Mesenteric fat pad (tissue), 1 donor: ENCODE measurements at regions not wholly inside any gene's neighbourhood (a gene's known extent, or its start where the extent isn't known, plus 50 kb on each side); places are given as distances from the start of the nearest gene placed in this dataset.

Source experiments
- DNase-seq: peaks from one replicate; pipeline ENCODE4 v3.0.0-alpha.2; 2020; ENCODE audit warnings: low spot score
- donor health status: DM: yes; HTN: yes; CAD: no.

DNA sequence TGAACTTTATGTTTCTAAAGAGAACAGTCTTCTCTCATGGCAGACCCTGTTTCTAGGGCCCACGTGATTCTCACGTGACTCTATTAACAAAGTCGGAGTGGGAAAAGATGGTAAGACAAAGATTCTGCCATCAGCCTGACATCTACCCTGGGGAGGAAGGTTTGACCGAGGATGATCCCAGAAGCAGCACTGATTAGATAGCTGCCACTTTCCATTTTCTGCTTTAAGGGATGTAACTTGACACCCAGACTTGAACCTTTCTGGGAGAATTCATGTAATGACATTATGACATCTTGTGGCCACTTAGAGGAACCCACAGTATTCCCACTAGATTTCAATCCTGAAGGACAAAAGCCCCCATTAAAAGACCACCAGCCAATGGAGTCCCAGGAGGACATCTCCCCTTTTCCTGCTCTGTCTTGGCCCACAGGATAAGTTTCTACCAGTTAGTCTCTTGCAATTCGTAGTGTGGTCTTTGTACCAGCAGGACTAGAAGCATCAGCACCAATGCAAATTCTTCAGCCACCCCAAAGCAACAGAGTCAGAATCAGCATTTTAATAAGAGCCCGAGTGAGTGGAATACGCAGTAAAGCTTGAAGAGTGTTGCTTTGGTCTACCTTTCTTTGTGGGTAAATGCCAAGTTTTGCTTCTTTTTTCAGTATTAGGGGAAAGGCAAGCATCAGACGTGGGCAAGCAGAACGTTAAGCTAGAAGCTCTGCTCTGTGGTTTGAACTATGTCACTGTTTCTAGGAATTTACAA, 480.5 kb upstream of the PROK2 start:
- no peak for DNase-seq

- DNase-seq: no peak
Measured at GRCh38 chr3:72263223-72263990, 478.5 kb upstream of the PROK2 start.

DNA sequence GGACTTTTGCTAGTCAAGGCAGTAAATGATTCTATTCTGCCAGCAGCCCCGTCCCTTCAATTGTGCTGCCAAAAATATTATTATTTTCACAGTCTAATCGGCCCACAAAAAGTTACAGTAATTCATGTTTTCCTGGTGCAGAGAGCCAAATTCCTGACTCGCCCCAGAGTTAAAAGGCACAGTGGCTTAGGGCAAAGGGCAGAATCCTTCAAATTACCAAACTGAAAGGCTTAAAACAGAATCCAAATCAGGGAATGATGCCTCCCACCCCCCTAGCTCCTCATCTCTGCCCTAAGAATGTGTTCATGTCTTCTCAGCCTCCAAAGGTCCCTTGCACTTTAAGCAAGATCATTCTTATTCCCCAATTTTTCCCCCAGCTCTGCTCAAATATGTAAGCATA, 477.8 kb upstream of the PROK2 start:
- DNase-seq: no peak

DNA sequence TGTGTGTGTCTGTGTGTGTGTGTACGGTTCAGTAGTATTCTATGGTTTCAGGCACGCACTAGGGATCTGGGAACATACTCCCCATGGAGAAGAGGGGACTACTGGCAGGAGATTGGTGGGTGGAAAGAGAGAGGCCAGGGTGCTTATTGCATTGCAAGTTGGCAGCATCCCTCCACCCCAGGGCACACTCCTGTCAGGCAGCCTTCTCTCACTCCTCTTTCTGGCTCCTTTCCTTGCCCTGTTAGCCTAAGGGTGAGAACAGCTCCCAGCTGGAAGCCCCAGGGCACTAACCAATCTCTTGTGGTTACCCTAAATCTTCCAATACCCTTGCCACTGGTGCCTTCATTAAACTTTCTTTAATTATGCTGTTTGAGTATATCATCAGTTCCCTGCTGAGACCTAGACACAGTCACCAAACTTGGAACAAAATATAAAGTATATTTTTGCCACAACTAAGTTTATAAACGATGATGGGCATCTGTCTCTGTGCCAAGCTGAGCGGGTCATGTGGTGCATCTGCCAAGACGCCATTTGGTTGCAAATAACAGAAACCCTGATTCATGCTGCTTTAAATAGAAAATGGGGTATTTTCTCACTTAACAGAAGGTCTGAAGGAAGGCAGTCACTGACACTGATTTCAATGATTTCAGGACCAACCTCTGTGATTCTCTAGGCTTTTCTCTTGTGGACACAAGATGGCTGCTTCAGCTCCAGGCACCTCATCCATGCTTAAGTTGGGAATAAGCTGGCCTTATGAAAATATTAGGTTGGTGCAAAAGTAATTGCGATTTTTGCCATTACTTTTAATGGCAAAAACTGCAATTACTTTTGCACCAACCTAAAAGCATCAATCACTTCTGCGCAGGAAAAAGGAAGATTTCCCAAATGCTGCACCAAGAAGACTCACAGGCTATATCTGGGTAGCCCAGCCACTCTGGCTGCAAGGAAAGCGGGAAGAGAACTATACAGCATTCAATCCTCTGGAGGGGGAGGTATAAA, 476.9 kb upstream of the PROK2 start:
- DNase-seq: no peak

- DNase-seq: no peak
Measured at GRCh38 chr3:72260588-72260910, 475.6 kb upstream of the PROK2 start.

DNA sequence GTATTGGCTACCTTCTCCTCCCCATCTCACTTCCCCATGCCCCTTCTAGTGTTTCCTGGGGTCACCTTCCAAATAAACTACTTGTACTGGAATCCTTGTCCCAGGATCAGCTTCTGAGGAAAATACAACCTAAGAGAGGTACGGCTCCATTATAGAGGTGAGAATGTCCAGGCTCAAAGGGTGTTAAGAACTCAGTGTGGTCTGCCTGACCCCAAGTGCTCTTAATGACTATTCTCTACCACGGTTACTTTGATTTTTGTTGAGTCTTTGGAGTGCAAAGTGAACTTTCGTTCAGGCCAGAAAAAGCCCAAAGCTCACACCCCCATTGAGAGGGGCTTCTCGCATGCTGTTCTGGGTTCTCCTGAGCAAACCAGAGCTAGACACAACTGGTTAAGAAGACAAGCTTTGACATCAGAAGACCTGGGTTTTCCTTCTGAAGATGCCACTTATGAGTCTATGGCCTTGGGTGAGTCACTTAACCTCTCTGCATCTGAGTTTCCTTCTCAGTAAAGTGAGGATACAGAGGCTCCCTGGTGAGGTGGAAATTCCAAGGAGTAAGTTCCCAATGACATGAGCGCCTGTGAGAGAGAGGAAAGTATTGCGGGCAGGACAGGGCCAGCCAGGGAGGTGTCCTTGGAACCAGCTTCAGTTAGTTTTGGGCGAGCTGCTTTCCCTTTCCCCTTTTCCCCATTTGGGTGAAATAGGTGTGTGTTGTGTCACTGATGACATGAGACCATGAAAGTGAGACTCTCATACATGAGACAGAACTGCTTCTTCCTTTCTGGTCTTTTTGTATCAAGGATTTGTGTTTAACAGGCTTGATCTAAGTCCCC, 475.0 kb upstream of the PROK2 start:
- no peak for DNase-seq

DNA sequence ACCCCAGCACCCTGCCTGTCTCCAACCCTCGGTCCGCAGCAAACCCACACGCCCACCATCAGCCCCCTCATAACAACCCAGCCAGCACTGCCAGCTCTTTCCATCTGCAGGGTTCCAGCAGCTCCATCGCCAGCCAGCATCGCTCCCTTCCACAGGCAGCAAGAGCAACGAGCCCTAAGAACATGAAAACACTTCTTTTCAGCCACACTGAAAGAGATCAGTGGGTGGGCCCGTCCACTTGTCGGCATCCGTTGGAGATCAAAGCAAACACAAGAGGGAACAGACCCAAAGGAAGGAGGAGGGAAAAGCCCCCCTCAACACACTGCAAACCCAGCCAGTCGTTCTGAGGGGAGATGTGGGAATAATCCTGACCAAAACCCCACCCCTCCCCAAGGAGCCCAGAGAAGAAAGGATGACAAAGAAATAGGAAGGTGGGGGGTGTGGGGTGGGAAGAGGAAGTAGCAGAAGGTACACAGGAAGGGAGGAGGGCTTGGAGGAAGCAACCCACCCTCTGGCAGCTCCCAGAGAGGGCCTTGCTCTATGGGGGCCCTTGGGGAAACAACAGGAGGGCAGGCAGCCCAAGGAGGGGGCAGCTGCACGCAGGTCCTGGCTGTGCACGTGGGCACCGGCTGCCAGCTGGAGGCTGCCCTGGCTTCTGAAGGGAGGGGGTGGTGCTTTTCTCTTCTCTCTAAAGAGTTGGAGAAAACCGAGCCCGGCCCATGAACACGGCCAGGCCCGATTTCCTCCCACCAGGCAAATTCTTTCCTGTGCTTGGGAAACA, 473.6 kb upstream of the PROK2 start:
- no peak for DNase-seq

GRCh38 chr3:72257738-72258137, 472.8 kb upstream of the PROK2 start:
- no peak for DNase-seq

GRCh38 chr3:72257203-72257602, 472.3 kb upstream of the PROK2 start:
- DNase-seq: no peak

- no peak for DNase-seq
Measured at GRCh38 chr3:72256716-72257115, 471.8 kb upstream of the PROK2 start.

DNA sequence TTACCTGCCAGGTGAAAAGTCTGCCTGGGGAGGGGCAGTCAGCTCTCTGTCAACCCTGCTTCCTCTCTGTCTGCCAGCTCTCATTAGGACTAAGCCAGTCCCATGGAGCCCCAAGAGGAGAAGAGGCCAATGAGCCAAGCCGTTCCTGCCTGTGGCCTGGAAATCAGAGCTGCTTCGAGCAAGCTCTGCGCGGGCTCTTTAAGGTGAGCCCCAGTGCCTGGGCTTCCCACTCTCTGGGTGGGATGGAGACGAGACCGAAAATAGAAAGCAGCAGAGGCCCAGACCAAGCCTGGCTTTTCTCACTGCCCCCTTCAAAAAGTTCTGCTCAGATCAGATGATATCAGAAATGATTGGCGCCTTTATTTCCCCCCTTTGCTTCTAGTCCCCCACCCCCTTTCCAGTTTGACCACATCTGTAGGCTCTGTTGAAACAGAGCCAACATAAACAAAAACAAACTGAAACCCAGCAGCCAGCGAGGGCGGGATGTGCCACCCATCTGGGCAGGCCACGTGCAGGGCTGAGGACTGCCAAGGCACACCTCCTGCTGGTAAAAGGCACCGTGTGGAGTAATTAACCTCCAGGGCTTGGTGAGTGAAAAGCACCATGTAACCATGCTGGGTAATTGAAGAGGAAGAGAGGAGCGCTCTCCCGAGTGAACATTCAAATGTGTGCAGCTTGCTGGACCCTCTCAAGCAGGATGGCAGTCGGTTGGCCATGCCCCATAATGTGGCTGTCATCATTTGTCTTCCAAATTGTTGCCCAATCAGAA, 471.0 kb upstream of the PROK2 start:
- DNase-seq: no peak

DNA sequence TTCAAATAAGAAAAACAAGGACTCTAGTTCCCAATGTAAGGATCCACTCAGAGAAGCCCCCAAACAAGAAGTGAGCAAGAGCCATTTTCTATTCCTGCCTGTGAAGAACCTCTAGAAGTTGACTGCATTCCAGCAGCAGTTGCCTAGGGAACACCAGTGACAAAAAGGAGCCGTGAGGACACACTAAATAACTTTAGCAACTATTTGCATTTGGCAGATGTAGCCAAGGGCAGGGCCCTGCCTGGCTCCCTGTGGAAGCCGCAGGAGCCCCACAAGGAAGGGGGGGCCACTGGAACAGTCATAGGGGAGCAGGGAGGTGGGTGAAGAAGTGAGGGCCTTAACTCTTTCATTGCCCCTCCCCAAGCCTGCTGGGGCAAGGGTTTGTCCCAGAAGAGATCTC, 470.2 kb upstream of the PROK2 start:
- no peak for DNase-seq

GRCh38 chr3:72254483-72254882, 469.5 kb upstream of the PROK2 start:
- no peak for DNase-seq

GRCh38 chr3:72250725-72251124, 465.8 kb upstream of the PROK2 start:
- DNase-seq: no peak

GRCh38 chr3:72248869-72249268, 463.9 kb upstream of the PROK2 start:
- no peak for DNase-seq

DNA sequence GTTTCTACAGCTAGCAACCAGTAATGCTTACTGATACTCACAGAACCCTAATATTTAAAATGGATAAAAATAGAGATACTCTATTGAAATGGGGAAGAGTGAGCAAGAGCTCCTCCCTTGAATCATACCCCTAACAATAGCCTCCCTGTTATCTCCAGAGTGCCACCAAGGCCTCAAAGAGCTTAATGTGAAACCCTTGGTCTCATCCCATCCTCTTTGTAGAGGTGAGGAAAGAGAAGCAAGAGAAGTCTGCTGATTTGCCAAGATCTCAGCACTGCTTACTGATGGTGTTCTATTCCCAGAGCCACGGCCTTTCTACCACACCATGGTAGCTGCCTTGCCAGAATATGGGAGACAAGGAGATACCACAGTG, 463.4 kb upstream of the PROK2 start:
- no peak for DNase-seq

DNA sequence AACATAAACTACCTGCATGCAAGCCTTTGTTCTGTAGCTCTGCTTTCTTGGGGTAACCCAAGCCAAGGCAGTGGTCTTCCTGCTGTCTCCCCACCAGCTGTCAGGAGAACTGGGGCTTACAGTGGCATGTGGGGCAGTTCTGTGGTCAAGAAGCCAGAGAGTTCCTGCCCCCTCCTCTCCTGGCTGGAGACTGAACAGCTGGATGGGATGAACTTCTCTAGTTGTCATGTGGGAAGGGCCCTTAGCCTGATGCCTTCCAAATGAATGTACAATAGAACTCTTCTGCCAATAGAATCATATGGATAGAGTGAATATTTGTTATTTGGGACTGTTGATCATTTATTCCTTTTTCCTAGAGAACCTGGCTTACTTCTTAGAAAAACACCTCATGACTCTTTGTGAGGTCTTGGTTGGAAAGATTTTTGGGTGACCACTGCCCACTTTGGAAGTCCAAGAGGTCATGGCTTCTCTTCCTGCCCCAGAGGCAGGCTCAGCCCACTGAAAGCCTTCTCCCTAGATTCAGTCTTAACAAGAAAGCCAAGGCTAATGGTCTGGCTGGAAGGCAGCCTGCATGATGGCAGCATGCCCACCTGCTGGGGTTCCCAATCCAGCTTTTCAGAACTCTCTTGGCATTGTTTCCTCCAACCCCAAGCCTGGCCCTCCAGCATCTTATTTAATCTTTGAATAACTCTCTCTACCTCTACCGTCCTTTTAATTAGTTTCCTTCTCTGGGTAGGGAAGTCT, 462.9 kb upstream of the PROK2 start:
- DNase-seq: peak; percentile 11

- DNase-seq: peak; percentile 78
Measured at GRCh38 chr3:72247126-72247525, 462.2 kb upstream of the PROK2 start.

- peak; percentile 88 for DNase-seq
Measured at GRCh38 chr3:72246685-72247084, 461.7 kb upstream of the PROK2 start.
